ENCODE measurements at regions not wholly inside any gene's neighbourhood (a gene's known extent, or its start where the extent isn't known, plus 50 kb on each side); places are given as distances from the start of the nearest gene placed in this dataset.

- Histone ChIP-seq H3K9ac (ENCODE audit: low read length) (no peak overlapping the region), H3K79me1 (replicated peaks; ENCODE audit: low read length, poor library complexity, severe bottlenecking) (no peaks in the 10 kb centered on the region), H3K4me1 (ENCODE audit: control insufficient read depth, insufficient read depth, low read depth, low read length) (no peaks in the 10 kb centered on the region), H3K36me3 (ENCODE audit: control insufficient read depth in 1 of 2, insufficient read depth in 2 of 2, low read depth in 1 of 2, low read length in 2 of 2) (no peaks in the 10 kb centered on the region), H3K27ac (ENCODE audit: low read length, poor library complexity, severe bottlenecking) (no peak overlapping the region), H2AK5ac (ENCODE audit: low read length, severe bottlenecking) (no peak overlapping the region), H3K18ac (ENCODE audit: low read depth in 1 of 2, low read length in 2 of 2) (no peak overlapping the region), H3K27me3 (ENCODE audit: control insufficient read depth in 1 of 2, insufficient read depth in 1 of 2, low read length in 2 of 2) (no peaks in the 10 kb centered on the region), H2BK5ac (ENCODE audit: low read depth, low read length, poor library complexity, severe bottlenecking) (no peak overlapping the region), H2BK12ac (ENCODE audit: low read length in 2 of 2) (no peak overlapping the region), H3K4ac (ENCODE audit: low read depth in 1 of 2, low read length in 2 of 2) (no peak overlapping the region), H4K8ac (ENCODE audit: low read length) (no peak overlapping the region), H3K14ac (ENCODE audit: low read length in 2 of 2) (no peak overlapping the region), H2AFZ (ENCODE audit: low read depth, low read length) (no peak overlapping the region), H3K23ac (ENCODE audit: low read length in 2 of 2) (no peak overlapping the region), H3K4me3 (ENCODE audit: insufficient read depth in 1 of 2, low read depth in 1 of 2, low read length in 2 of 2) (no peak overlapping the region), H3K9me3 (ENCODE audit: control insufficient read depth, low read length) (no peaks in the 10 kb centered on the region), H3K4me2 (ENCODE audit: low read length, poor library complexity, severe bottlenecking) (no peak overlapping the region), H4K91ac (ENCODE audit: low read length) (no peak overlapping the region), H2BK120ac (ENCODE audit: low read depth, low read length) (no peak overlapping the region), H2BK15ac (ENCODE audit: low read depth, poor library complexity, severe bottlenecking) (no peak overlapping the region)
- no peak for DNase-seq
- WGBS: 83% methylated on average over 9 of the region's 9 CpGs
Measured at GRCh38 chr10:117868151-117868550, 178.6 kb downstream of the RAB11FIP2 start.

- H2AK5ac ChIP-seq (ENCODE audit: low read length, severe bottlenecking): no peak overlapping the region
- no peak overlapping the region for H2BK15ac ChIP-seq (ENCODE audit: low read depth, poor library complexity, severe bottlenecking)
- no peak overlapping the region for H3K14ac ChIP-seq (ENCODE audit: low read length in 2 of 2)
- no peak overlapping the region for H4K8ac ChIP-seq (ENCODE audit: low read length)
- H3K23ac ChIP-seq (ENCODE audit: low read length in 2 of 2): no peak overlapping the region
- H3K4me3 ChIP-seq (ENCODE audit: insufficient read depth in 1 of 2, low read depth in 1 of 2, low read length in 2 of 2): no peak overlapping the region
- H3K9me3 ChIP-seq (ENCODE audit: control insufficient read depth, low read length): no peaks in the 10 kb centered on the region
- no peak overlapping the region for H3K4ac ChIP-seq (ENCODE audit: low read depth in 1 of 2, low read length in 2 of 2)
- H2BK120ac ChIP-seq (ENCODE audit: low read depth, low read length): no peak overlapping the region
- H3K27ac ChIP-seq (ENCODE audit: low read length, poor library complexity, severe bottlenecking): no peak overlapping the region
- no peaks in the 10 kb centered on the region for H3K4me1 ChIP-seq (ENCODE audit: control insufficient read depth, insufficient read depth, low read depth, low read length)
- no peak overlapping the region for H3K9ac ChIP-seq (ENCODE audit: low read length)
- no peak overlapping the region for H2BK12ac ChIP-seq (ENCODE audit: low read length in 2 of 2)
- no peak overlapping the region for H3K4me2 ChIP-seq (ENCODE audit: low read length, poor library complexity, severe bottlenecking)
- no peak overlapping the region for H2BK5ac ChIP-seq (ENCODE audit: low read depth, low read length, poor library complexity, severe bottlenecking)
- H4K91ac ChIP-seq (ENCODE audit: low read length): no peak overlapping the region
- DNase-seq: no peak
- H3K36me3 ChIP-seq (ENCODE audit: control insufficient read depth in 1 of 2, insufficient read depth in 2 of 2, low read depth in 1 of 2, low read length in 2 of 2): no peaks in the 10 kb centered on the region
- H3K27me3 ChIP-seq (ENCODE audit: control insufficient read depth in 1 of 2, insufficient read depth in 1 of 2, low read length in 2 of 2): peaks cover 0 to 9% of the 10 kb centered on the region in 2 experiments
- no peak overlapping the region for H2AFZ ChIP-seq (ENCODE audit: low read depth, low read length)
- 67% methylated on average over 1 of the region's 2 CpGs for WGBS
- H3K79me1 ChIP-seq (replicated peaks; ENCODE audit: low read length, poor library complexity, severe bottlenecking): no peaks in the 10 kb centered on the region
- no peak overlapping the region for H3K18ac ChIP-seq (ENCODE audit: low read depth in 1 of 2, low read length in 2 of 2)
Measured at GRCh38 chr10:117875793-117876192, 170.9 kb downstream of the RAB11FIP2 start.

GRCh38 chr10:117876210-117876609 lies 170.5 kb downstream of the RAB11FIP2 start:
- no peak overlapping the region for H2BK5ac ChIP-seq (ENCODE audit: low read depth, low read length, poor library complexity, severe bottlenecking)
- no peak overlapping the region for H2BK12ac ChIP-seq (ENCODE audit: low read length in 2 of 2)
- H2AK5ac ChIP-seq (ENCODE audit: low read length, severe bottlenecking): no peak overlapping the region
- no peak overlapping the region for H3K27ac ChIP-seq (ENCODE audit: low read length, poor library complexity, severe bottlenecking)
- no peak overlapping the region for H3K9ac ChIP-seq (ENCODE audit: low read length)
- no peak overlapping the region for H4K8ac ChIP-seq (ENCODE audit: low read length)
- no peak overlapping the region for H2BK15ac ChIP-seq (ENCODE audit: low read depth, poor library complexity, severe bottlenecking)
- no peaks in the 10 kb centered on the region for H3K79me1 ChIP-seq (replicated peaks; ENCODE audit: low read length, poor library complexity, severe bottlenecking)
- H3K18ac ChIP-seq (ENCODE audit: low read depth in 1 of 2, low read length in 2 of 2): no peak overlapping the region
- no peak overlapping the region for H2AFZ ChIP-seq (ENCODE audit: low read depth, low read length)
- H3K23ac ChIP-seq (ENCODE audit: low read length in 2 of 2): no peak overlapping the region
- H3K4ac ChIP-seq (ENCODE audit: low read depth in 1 of 2, low read length in 2 of 2): no peak overlapping the region
- peaks cover 0 to 9% of the 10 kb centered on the region in 2 experiments for H3K27me3 ChIP-seq (ENCODE audit: control insufficient read depth in 1 of 2, insufficient read depth in 1 of 2, low read length in 2 of 2)
- 58% methylated on average over 2 of the region's 2 CpGs for WGBS
- H3K9me3 ChIP-seq (ENCODE audit: control insufficient read depth, low read length): no peaks in the 10 kb centered on the region
- no peak overlapping the region for H4K91ac ChIP-seq (ENCODE audit: low read length)
- no peak overlapping the region for H2BK120ac ChIP-seq (ENCODE audit: low read depth, low read length)
- H3K4me3 ChIP-seq (ENCODE audit: insufficient read depth in 1 of 2, low read depth in 1 of 2, low read length in 2 of 2): no peak overlapping the region
- DNase-seq: no peak
- no peaks in the 10 kb centered on the region for H3K36me3 ChIP-seq (ENCODE audit: control insufficient read depth in 1 of 2, insufficient read depth in 2 of 2, low read depth in 1 of 2, low read length in 2 of 2)
- H3K14ac ChIP-seq (ENCODE audit: low read length in 2 of 2): no peak overlapping the region
- no peaks in the 10 kb centered on the region for H3K4me1 ChIP-seq (ENCODE audit: control insufficient read depth, insufficient read depth, low read depth, low read length)
- no peak overlapping the region for H3K4me2 ChIP-seq (ENCODE audit: low read length, poor library complexity, severe bottlenecking)

GRCh38 chr10:117878626-117879025 lies 168.1 kb downstream of the RAB11FIP2 start:
- Histone ChIP-seq H3K14ac (ENCODE audit: low read length in 2 of 2) (no peak overlapping the region), H3K23ac (ENCODE audit: low read length in 2 of 2) (no peak overlapping the region), H2BK12ac (ENCODE audit: low read length in 2 of 2) (no peak overlapping the region), H2BK120ac (ENCODE audit: low read depth, low read length) (no peak overlapping the region), H3K18ac (ENCODE audit: low read depth in 1 of 2, low read length in 2 of 2) (no peak overlapping the region), H4K91ac (ENCODE audit: low read length) (no peak overlapping the region), H3K36me3 (ENCODE audit: control insufficient read depth in 1 of 2, insufficient read depth in 2 of 2, low read depth in 1 of 2, low read length in 2 of 2) (no peaks in the 10 kb centered on the region), H2AK5ac (ENCODE audit: low read length, severe bottlenecking) (no peak overlapping the region), H2BK15ac (ENCODE audit: low read depth, poor library complexity, severe bottlenecking) (no peak overlapping the region), H3K9me3 (ENCODE audit: control insufficient read depth, low read length) (no peaks in the 10 kb centered on the region), H3K79me1 (replicated peaks; ENCODE audit: low read length, poor library complexity, severe bottlenecking) (no peaks in the 10 kb centered on the region), H3K4me2 (ENCODE audit: low read length, poor library complexity, severe bottlenecking) (no peak overlapping the region), H2AFZ (ENCODE audit: low read depth, low read length) (no peak overlapping the region), H3K4me1 (ENCODE audit: control insufficient read depth, insufficient read depth, low read depth, low read length) (no peaks in the 10 kb centered on the region), H2BK5ac (ENCODE audit: low read depth, low read length, poor library complexity, severe bottlenecking) (no peak overlapping the region), H3K27ac (ENCODE audit: low read length, poor library complexity, severe bottlenecking) (no peak overlapping the region), H4K8ac (ENCODE audit: low read length) (no peak overlapping the region), H3K4ac (ENCODE audit: low read depth in 1 of 2, low read length in 2 of 2) (no peak overlapping the region), H3K9ac (ENCODE audit: low read length) (no peak overlapping the region), H3K4me3 (ENCODE audit: insufficient read depth in 1 of 2, low read depth in 1 of 2, low read length in 2 of 2) (no peak overlapping the region), H3K27me3 (ENCODE audit: control insufficient read depth in 1 of 2, insufficient read depth in 1 of 2, low read length in 2 of 2) (peaks cover 0 to 9% of the 10 kb centered on the region in 2 experiments)
- 54% methylated on average over 5 of the region's 5 CpGs for WGBS
- no peak for DNase-seq
